GM13977 (cell line): ENCODE measurements at regions not wholly inside any gene's neighbourhood (a gene's known extent, or its start where the extent isn't known, plus 50 kb on each side); places are given as distances from the start of the nearest gene placed in this dataset.

Experiments
- DNase-seq: peaks from one replicate; pipeline ENCODE4 v3.0.0; 2012; ENCODE audit warnings: low spot score
- CTCF ChIP-seq: IDR thresholded peaks from 2 replicates; pipeline ENCODE4 v1.5.1; 2012; ENCODE audit warnings: mild to moderate bottlenecking, control low read depth; ENCODE audit not compliant: insufficient read depth; ENCODE audit errors: extremely low read depth, missing control alignments
- in situ Hi-C: fragments of 300-500 bp; cut with MboI; formaldehyde crosslinking; loops from one replicate; pipeline ENCODE4 v1.12.0; 2022; ENCODE audit warnings: low sequenced_read_pairs, low pct_unique_long_range_greater_than_20kb, mixed read lengths, inconsistent platforms; ENCODE audit not compliant: unreplicated experiment

GRCh38 chr2:15777795-15778371 is 162.5 kb upstream of the MYCN start:
- DNase-seq: no peak
- in situ Hi-C loops: no loop called here

GRCh38 chr2:15778529-15779219 is 161.7 kb upstream of the MYCN start:
- in situ Hi-C loops: no loop called here
- TF ChIP-seq CTCF: no peak
- no peak for DNase-seq

More at GRCh38 chr2:15777795-15778371, 162.5 kb upstream of the MYCN start:
- no peak for TF ChIP-seq CTCF

GRCh38 chr2:15779381-15780041 is 160.8 kb upstream of the MYCN start:
- in situ Hi-C loops: no loop called here

GRCh38 chr2:15780234-15780633 is 160.1 kb upstream of the MYCN start:
- in situ Hi-C loops: no loop called here
- TF ChIP-seq CTCF: no peak
- no peak for DNase-seq

More at GRCh38 chr2:15779381-15780041, 160.8 kb upstream of the MYCN start:
- TF ChIP-seq CTCF: no peak
- DNase-seq: no peak

GRCh38 chr2:15780912-15781574 is 159.3 kb upstream of the MYCN start:
- in situ Hi-C loops: no loop called here
- no peak for TF ChIP-seq CTCF
- DNase-seq: no peak

GRCh38 chr2:15782009-15782751 is 158.2 kb upstream of the MYCN start:
- in situ Hi-C loops: no loop called here
- no peak for TF ChIP-seq CTCF
- no peak for DNase-seq
